ENCODE measurements at regions not wholly inside any gene's neighbourhood (a gene's known extent, or its start where the extent isn't known, plus 50 kb on each side); places are given as distances from the start of the nearest gene placed in this dataset.
"Not testable (repeated sequence)": the region's sequence is repeated elsewhere in the genome, so short reads cannot be mapped to it uniquely, and the experiment has no call there.

DNA sequence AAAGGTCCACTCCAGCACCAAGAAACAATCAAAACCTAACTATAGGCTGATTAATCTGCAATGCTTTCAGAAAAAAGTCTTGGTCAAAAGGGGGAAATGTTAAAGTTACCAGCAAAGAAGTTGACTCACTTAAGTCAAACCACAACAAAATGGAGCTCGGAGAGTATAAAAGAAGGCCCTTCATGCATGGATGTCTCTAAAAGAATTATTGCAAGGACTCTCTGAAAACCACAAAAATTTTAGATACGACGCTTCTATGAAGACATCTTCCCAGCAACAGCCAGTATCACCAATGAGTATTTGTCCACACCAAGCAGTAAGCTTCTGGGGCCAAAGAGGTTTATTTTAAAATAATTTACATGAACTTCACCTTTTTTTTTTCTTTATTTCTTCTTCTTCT lies 1327.4 kb upstream of the CDH18 start:
- not testable (repeated sequence) for DNase-seq

GRCh38 chr5:21301205-21301604 lies 1313.2 kb upstream of the CDH18 start:
- DNase-seq: not testable (repeated sequence)

GRCh38 chr5:21274361-21274760 lies 1286.4 kb upstream of the CDH18 start:
- not testable (repeated sequence) for DNase-seq

- no peak for DNase-seq
Observed at GRCh38 chr5:21263361-21263760, 1275.4 kb upstream of the CDH18 start.

- DNase-seq: no peak
Observed at GRCh38 chr5:21254161-21254560, 1266.2 kb upstream of the CDH18 start.

GRCh38 chr5:21244982-21245381 lies 1257.0 kb upstream of the CDH18 start:
- no peak for DNase-seq

DNA sequence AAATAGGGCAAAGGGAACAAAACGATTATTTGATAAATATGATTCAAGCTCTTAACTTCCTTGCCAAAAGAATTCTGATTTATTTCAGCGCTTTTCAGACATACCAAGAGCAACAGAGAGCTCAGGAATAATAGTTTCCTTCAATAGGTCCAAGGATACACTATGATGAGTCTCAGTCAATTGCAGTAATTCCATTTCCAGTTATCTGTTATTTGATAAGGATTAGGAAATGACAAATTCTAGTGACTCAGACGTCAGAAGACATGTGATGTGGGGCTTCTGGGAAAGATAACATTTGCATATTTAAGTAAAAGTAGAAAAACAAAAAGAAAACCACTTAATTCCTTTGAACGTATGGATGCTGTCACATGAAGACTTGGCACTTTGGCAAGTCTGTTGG lies 1250.8 kb upstream of the CDH18 start:
- no peak for DNase-seq

DNA sequence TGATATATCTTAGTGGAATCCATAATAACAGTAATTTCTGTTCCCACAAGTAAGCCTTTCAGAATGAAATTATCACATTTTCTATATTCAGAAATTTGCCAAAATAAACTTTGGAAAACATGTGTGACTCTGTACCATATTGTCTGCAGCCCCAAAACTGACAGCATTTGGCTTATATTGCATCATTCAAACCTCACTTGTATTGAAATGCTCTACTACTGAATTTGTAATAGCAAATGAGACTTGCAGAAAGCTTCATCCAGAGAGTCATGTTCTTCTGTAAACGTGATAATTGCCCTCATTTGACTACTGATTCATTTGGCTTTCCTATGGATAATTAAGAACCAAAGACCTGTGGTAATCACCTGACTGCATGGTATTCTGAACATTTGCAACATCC lies 1249.5 kb upstream of the CDH18 start:
- DNase-seq: no peak

DNA sequence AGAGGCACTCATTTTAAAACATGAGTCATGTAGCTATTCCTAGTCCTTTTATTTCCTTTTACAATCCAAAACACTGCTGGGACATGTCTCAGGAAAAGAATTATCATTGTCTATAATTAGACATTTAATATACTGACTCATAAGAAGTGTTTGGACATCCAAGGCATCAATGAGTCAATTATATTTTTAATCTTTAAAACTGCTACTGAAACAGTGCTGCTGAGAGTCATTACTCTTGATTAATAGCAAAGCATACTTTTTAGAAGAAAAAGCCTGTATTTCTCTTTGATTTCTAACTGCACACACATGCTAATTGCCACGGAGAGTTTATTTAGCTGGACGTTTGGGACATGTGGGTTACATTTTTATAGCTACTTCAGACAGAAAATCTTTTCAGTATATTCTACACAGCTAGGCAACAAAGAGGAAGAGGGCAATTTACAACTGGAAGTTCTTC lies 1249.0 kb upstream of the CDH18 start:
- no peak for DNase-seq

DNA sequence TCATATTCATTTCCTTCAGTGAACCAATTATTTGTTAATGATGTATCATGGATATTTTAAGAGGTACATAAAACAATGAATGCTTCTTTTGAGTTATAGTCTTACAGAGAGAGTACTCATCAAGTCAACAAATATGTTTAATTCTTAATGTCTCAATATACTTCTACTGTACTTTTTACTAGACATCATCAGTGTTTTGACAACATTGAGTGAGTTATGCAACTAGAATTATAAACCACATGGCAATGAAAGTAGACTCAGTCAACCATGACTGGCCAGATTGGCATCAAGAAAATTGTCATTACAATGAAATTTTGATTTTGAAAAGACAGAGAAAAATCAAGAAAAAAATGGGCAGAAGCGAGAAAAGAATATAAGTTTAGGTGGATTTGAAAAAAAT lies 1248.1 kb upstream of the CDH18 start:
- no peak for DNase-seq

- no peak for DNase-seq
Observed at GRCh38 chr5:21225223-21226064, 1237.4 kb upstream of the CDH18 start.

- no peak for DNase-seq
Observed at GRCh38 chr5:21221616-21222015, 1233.6 kb upstream of the CDH18 start.

DNA sequence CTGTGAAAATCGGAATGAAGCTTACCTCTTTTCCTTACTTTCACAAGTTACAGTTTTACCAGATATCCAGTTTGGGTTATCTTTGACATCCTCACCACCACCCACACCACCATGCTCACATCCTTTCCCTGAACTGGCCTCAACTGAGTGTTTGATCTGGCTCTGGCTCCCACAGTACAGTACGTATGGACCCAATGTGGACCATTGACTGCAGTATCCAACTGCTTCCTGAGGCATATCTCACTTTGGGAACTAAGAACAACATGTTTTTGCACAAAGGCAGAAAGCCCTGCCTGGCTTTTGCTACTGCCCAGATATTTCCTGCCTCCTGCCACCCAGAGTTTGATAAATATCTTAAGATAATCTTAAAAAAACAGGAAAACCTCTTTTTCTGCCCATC lies 1232.0 kb upstream of the CDH18 start:
- DNase-seq: no peak

- no peak for DNase-seq
Observed at GRCh38 chr5:21219251-21219650, 1231.3 kb upstream of the CDH18 start.

DNA sequence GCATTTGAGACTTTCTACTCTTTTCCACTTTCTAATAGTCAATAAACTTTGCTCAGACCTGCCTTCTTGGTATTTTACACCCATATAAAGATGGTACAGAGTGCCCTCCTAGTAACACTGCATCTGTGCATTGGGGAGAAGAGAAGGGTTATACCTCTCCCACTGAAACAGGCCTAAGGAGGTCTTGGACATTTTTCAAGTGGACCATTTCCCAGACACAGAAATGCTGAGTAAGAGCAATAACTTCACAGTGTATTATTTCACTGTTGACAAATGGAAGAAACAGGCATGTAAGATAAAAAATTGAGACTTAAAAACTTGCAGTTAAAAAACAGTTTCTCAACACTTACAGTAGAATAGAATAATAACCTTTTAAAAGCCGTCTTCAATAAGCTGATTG lies 1224.0 kb upstream of the CDH18 start:
- no peak for DNase-seq

DNA sequence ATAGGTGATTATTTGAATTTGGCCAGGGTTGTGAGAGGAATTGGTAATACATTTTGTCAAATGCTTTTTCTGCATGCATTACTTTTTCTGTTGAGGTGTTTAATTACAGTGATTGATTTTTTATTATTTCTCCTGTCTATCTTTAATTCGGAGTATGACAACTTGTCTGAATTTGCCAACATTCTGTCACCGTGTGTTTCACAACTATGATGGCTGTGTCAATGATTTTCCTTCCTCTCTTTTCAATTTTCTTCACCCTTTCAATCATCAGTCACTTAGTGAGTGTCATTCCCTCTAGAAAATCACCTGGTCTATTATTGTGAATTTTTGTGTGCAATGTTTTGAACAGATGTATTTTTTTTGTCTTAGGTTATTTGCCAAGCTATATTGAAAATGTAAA lies 1221.4 kb upstream of the CDH18 start:
- no peak for DNase-seq

DNA sequence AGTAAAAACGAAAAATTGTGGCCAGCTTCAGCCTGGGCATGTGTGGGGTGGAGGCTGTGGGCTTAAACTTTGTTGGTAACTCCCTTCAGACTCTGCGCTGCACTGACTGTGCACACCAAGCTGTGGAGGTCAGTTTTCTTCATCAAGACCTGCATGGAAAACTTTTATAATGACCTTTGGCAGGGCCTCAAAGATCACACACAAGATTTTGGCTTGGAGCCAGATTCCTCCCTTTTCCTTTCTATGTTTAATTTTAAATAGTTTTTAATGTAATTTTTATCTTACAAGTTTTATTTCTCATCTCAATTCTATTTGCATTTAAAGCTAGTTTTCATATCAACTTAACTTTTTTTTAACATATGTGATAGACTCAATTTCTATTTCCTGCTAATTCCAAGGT lies 1211.1 kb upstream of the CDH18 start:
- no peak for DNase-seq

GRCh38 chr5:21195145-21195544 lies 1207.1 kb upstream of the CDH18 start:
- no peak for DNase-seq

DNA sequence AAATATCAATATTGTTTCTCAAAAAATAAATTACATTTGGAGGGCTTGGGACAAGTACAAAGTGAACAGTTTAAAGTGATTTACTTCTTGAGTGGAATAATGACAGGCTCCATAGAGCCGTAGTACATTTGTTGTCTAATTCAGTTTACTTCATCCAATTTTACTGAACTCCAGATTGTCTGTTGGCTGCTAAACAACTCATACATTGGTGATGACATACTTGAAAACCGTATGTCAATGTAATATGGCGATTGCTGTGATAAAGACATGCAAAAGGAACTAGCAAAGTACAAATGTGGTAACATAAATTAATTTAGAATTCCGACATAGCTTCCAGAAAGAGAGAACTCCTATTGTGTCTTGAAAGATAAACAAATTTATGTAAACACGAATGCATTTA lies 1197.5 kb upstream of the CDH18 start:
- DNase-seq: no peak

- no peak for DNase-seq
Observed at GRCh38 chr5:21184581-21184980, 1196.6 kb upstream of the CDH18 start.

- no peak for DNase-seq
Observed at GRCh38 chr5:21181609-21182125, 1193.7 kb upstream of the CDH18 start.

- no peak for DNase-seq
Observed at GRCh38 chr5:21173526-21173925, 1185.5 kb upstream of the CDH18 start.

DNA sequence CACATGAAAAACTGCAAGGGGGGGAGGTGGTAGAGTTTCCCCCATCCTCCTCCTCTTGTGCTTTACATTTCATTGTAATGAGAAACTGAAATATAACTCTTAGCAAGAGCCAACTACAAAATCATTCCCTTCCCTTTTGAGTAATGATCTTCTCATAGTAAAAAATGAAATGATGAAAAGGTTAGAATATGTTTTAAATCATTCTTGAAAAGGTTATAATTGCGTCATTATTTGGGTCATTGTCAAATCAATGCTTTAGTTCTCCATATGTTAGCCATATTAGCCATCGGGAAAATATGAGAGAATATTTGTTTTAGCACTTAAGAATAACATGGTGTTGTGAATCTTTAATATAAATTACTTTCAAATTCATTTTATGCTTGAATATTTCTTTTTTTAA lies 1185.0 kb upstream of the CDH18 start:
- no peak for DNase-seq

DNA sequence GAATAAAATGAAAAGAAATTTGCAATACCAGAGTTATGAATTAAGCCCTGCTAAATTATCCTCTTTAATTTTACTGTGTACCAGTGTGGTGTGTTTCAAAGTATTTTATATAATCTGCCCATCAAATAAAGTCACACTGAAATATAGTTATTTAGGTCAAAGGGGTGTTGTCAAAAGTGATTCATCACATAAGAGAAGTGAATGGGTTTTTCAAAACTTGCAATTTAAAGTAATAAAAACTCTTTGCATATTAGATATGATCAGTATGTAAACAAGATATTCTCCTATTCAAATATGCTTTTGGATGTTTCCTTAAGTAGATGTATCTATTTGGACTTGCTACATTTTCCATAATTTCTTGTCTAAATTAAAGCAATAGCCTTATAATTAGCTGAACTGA lies 1183.0 kb upstream of the CDH18 start:
- no peak for DNase-seq

- no peak for DNase-seq
Observed at GRCh38 chr5:21168557-21168956, 1180.6 kb upstream of the CDH18 start.

Measured in CD4-positive, alpha-beta T cell treated with Interleukin-1 beta for 1 hour (primary cell).